ENCODE measurements at regions not wholly inside any gene's neighbourhood (a gene's known extent, or its start where the extent isn't known, plus 50 kb on each side); places are given as distances from the start of the nearest gene placed in this dataset.
"Not testable (repeated sequence)": the region's sequence is repeated elsewhere in the genome, so short reads cannot be mapped to it uniquely, and the experiment has no call there.

- DNase-seq (ENCODE audit: low read depth): no peak
Measured at GRCh38 chr21:38112219-38112789, 144.5 kb upstream of the KCNJ15 start.

GRCh38 chr21:38114717-38115333 is 142.0 kb upstream of the KCNJ15 start:
- no peak for DNase-seq (ENCODE audit: low read depth)

- no peak for DNase-seq (ENCODE audit: low read depth)
Measured at GRCh38 chr21:38115870-38116269, 140.9 kb upstream of the KCNJ15 start.

- no peak for DNase-seq (ENCODE audit: low read depth)
Measured at GRCh38 chr21:38119793-38120192, 137.0 kb upstream of the KCNJ15 start.

- DNase-seq (ENCODE audit: low read depth): not testable (repeated sequence)
Measured at GRCh38 chr21:38120679-38120983, 136.2 kb upstream of the KCNJ15 start.

- DNase-seq (ENCODE audit: low read depth): no peak
Measured at GRCh38 chr21:38120984-38121855, 135.6 kb upstream of the KCNJ15 start.

GRCh38 chr21:38121888-38122720 is 134.7 kb upstream of the KCNJ15 start:
- DNase-seq (ENCODE audit: low read depth): no peak

- DNase-seq (ENCODE audit: low read depth): no peak
Measured at GRCh38 chr21:38123626-38124025, 133.2 kb upstream of the KCNJ15 start.

GRCh38 chr21:38126666-38127303 is 130.0 kb upstream of the KCNJ15 start:
- DNase-seq (ENCODE audit: low read depth): peak; percentile 46

GRCh38 chr21:38129711-38130110 is 127.1 kb upstream of the KCNJ15 start:
- DNase-seq (ENCODE audit: low read depth): no peak

GRCh38 chr21:38133240-38133639 is 123.6 kb upstream of the KCNJ15 start:
- DNase-seq (ENCODE audit: low read depth): no peak

GRCh38 chr21:38134084-38134873 is 122.5 kb upstream of the KCNJ15 start:
- DNase-seq (ENCODE audit: low read depth): no peak

- no peak for DNase-seq (ENCODE audit: low read depth)
Measured at GRCh38 chr21:38136201-38136600, 120.6 kb upstream of the KCNJ15 start.

GRCh38 chr21:38139380-38140168 is 117.2 kb upstream of the KCNJ15 start:
- DNase-seq (ENCODE audit: low read depth): no peak

GRCh38 chr21:38140207-38140903 is 116.4 kb upstream of the KCNJ15 start:
- peak; percentile 70 for DNase-seq (ENCODE audit: low read depth)

GRCh38 chr21:38142224-38142623 is 114.6 kb upstream of the KCNJ15 start:
- DNase-seq (ENCODE audit: low read depth): no peak

GRCh38 chr21:38144193-38144592 is 112.6 kb upstream of the KCNJ15 start:
- no peak for DNase-seq (ENCODE audit: low read depth)

- DNase-seq (ENCODE audit: low read depth): no peak
Measured at GRCh38 chr21:38145104-38145503, 111.7 kb upstream of the KCNJ15 start.

- DNase-seq (ENCODE audit: low read depth): no peak
Measured at GRCh38 chr21:38147391-38147790, 109.4 kb upstream of the KCNJ15 start.

All from LHCN-M2 (cell line).